Gastroesophageal sphincter (tissue), 4 donors: ENCODE measurements at regions not wholly inside any gene's neighbourhood (a gene's known extent, or its start where the extent isn't known, plus 50 kb on each side); places are given as distances from the start of the nearest gene placed in this dataset.

Experiments used
- ATAC-seq: fragments of 150-250 bp; one replicate; pipeline ENCODE4 v1.9.1; 2016; ENCODE audit warnings: mild to moderate bottlenecking, moderate library complexity
- H3K27ac ChIP-seq, 4 donors: fragments of 200-600 bp; sonication (generic) in 3 of 4; 1 replicate in 3 of 4; 2 replicates in 1 of 4; pipeline ENCODE4 v1.5.1; 2016 to 2019
- H3K27me3 ChIP-seq: fragments of 200-600 bp; sonication (generic); one replicate; pipeline ENCODE4 v1.5.1; 2019
- H3K36me3 ChIP-seq, 2 donors: fragments of 200-600 bp; sonication (generic); one replicate each; pipeline ENCODE4 v1.5.1; 2019; ENCODE audit warnings: control low read depth in 1 of 2
- H3K4me1 ChIP-seq, 3 donors: fragments of 200-600 bp; sonication (generic); 1 replicate in 2 of 3; 2 replicates in 1 of 3; pipeline ENCODE4 v1.5.1; 2016 to 2019; ENCODE audit warnings: control low read depth in 2 of 3
- H3K4me3 ChIP-seq, 2 donors: fragments of 200-600 bp; sonication (generic); one replicate each; pipeline ENCODE4 v1.5.1; 2019; ENCODE audit warnings: mild to moderate bottlenecking in 1 of 2, moderate library complexity in 1 of 2
- H3K9me3 ChIP-seq, 3 donors: fragments of 200-600 bp; sonication (generic); one replicate each; pipeline ENCODE4 v1.5.1; 2017 to 2019; ENCODE audit warnings: control low read depth in 2 of 3
- EP300 ChIP-seq: sonication (generic); formaldehyde crosslinking; IDR thresholded peaks from one replicate; pipeline ENCODE4 v1.6.1; 2017; ENCODE audit warnings: antibody characterized with exemption, mild to moderate bottlenecking
- POLR2A ChIP-seq, 2 donors: fragments of 450-650 bp; IDR thresholded peaks; one replicate each; pipeline ENCODE4 v1.6.1; 2017; ENCODE audit warnings: antibody characterized with exemption in 2 of 2, mild to moderate bottlenecking in 2 of 2, moderate library complexity in 1 of 2
- POLR2AphosphoS5 ChIP-seq: sonication (generic); formaldehyde crosslinking; IDR thresholded peaks from one replicate; pipeline ENCODE4 v1.6.1; 2017; ENCODE audit warnings: antibody characterized with exemption
- WGBS, 2 donors: methylation state at CpG; one replicate each; pipeline ENCODE4 v1.1.5; 2018; ENCODE audit warnings: low coverage in 1 of 2; 5-methylcytosine and 5-hydroxymethylcytosine counted together
- TF ChIP-seq, protein P1 (sequence below), 4 experiments: fragments of 200-600 bp in 2 of 4; fragments of 450-650 bp in 2 of 4; sonication (generic) in 1 of 4; IDR thresholded peaks; one replicate each; pipeline ENCODE4 v1.5.1; 2017 to 2019; ENCODE audit warnings: antibody characterized with exemption in 4 of 4, mild to moderate bottlenecking in 2 of 4, moderate library complexity in 2 of 4

GRCh38 chr20:4488407-4489339 is 197.6 kb upstream of the PRNP start:
- ATAC-seq: no peak
- Histone ChIP-seq H3K4me1 (no peaks in the 10 kb centered on the region), H3K36me3 (no peaks in the 10 kb centered on the region), H3K9me3 (no peaks in the 10 kb centered on the region), H3K4me3 (no peak overlapping the region), H3K27ac (no peak overlapping the region), H3K27me3 (no peaks in the 10 kb centered on the region)
- no peak for TF ChIP-seq POLR2A (IDR thresholded peaks at IDR 0.05)
- no peak for TF ChIP-seq POLR2AphosphoS5
- TF ChIP-seq, protein P1, sequence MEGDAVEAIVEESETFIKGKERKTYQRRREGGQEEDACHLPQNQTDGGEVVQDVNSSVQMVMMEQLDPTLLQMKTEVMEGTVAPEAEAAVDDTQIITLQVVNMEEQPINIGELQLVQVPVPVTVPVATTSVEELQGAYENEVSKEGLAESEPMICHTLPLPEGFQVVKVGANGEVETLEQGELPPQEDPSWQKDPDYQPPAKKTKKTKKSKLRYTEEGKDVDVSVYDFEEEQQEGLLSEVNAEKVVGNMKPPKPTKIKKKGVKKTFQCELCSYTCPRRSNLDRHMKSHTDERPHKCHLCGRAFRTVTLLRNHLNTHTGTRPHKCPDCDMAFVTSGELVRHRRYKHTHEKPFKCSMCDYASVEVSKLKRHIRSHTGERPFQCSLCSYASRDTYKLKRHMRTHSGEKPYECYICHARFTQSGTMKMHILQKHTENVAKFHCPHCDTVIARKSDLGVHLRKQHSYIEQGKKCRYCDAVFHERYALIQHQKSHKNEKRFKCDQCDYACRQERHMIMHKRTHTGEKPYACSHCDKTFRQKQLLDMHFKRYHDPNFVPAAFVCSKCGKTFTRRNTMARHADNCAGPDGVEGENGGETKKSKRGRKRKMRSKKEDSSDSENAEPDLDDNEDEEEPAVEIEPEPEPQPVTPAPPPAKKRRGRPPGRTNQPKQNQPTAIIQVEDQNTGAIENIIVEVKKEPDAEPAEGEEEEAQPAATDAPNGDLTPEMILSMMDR (IDR thresholded peaks at IDR 0.05): no peak
- TF ChIP-seq EP300: no peak
- 72 to 78% methylated on average over 4 to 7 of the region's 9 CpGs for WGBS, 2 donors

- no peaks in the 10 kb centered on the region for H3K27me3 ChIP-seq
- no peak overlapping the region for H3K4me3 ChIP-seq
- H3K9me3 ChIP-seq: no peaks in the 10 kb centered on the region
- TF ChIP-seq, protein P1 (IDR thresholded peaks at IDR 0.05): no peak
- TF ChIP-seq POLR2A (IDR thresholded peaks at IDR 0.05) (no peak), POLR2AphosphoS5 (no peak), EP300 (no peak)
- H3K27ac ChIP-seq: no peak overlapping the region
- no peak for ATAC-seq
- no peaks in the 10 kb centered on the region for H3K4me1 ChIP-seq
- H3K36me3 ChIP-seq: no peaks in the 10 kb centered on the region
- WGBS, 2 donors: 35% methylated on average over 2 to 5 of the region's 5 CpGs
These were observed 201.8 kb upstream of the PRNP start for GRCh38 chr20:4484379-4484997.

DNA sequence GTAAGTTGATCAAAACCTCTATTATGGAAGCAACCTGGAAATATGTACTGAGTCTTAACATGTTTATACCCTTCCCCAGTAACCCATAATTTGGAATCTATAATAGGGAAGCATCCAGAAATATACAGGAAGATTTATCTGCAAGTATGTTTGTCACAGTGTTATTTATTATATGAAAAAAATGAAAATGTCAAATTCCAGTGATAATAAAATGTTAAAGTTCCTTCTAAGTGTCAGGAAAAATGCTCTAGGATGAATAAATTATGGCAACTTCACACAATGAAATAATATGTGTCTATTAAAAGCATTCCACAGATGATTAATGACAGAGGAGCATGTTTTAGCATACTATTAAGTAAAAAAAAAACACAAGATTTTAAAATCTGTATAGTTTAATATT is 202.3 kb upstream of the PRNP start:
- TF ChIP-seq EP300: no peak
- no peak for TF ChIP-seq POLR2AphosphoS5
- no peak for TF ChIP-seq POLR2A (IDR thresholded peaks at IDR 0.05)
- TF ChIP-seq, protein P1 (IDR thresholded peaks at IDR 0.05): no peak
- no peak overlapping the region for H3K27ac ChIP-seq
- H3K27me3 ChIP-seq: no peaks in the 10 kb centered on the region
- H3K4me1 ChIP-seq: no peaks in the 10 kb centered on the region
- no peak overlapping the region for H3K4me3 ChIP-seq
- H3K9me3 ChIP-seq: no peaks in the 10 kb centered on the region
- no peaks in the 10 kb centered on the region for H3K36me3 ChIP-seq
- no peak for ATAC-seq

DNA sequence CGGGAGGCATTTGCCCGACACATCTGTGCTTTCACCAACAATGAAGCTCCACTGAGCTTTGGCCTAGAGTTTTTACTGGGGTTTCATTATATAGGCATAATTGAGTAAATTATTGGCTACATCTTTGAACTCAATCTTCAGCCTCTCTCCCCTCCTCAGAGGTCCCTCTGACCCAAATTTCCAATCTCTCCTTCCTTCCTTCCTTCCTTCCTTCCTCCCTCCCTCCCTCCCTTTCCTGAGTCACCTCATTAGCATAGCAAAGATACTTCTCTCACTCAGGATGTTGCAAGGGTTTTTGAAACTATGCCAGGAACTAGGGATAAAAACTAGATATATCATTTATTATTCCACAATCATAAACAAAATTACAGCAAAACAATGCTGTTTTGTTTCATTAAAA is 202.8 kb upstream of the PRNP start:
- Histone ChIP-seq H3K4me1 (no peaks in the 10 kb centered on the region), H3K4me3 (no peak overlapping the region), H3K36me3 (no peaks in the 10 kb centered on the region), H3K9me3 (no peaks in the 10 kb centered on the region), H3K27ac (no peak overlapping the region), H3K27me3 (no peaks in the 10 kb centered on the region)
- TF ChIP-seq POLR2AphosphoS5: no peak
- TF ChIP-seq, protein P1 (IDR thresholded peaks at IDR 0.05): no peak
- no peak for TF ChIP-seq EP300
- no peak for TF ChIP-seq POLR2A (IDR thresholded peaks at IDR 0.05)
- no peak for ATAC-seq
- WGBS, 2 donors: 62 to 93% methylated on average over 2 of the region's 2 CpGs

- Histone ChIP-seq H3K27me3 (no peaks in the 10 kb centered on the region), H3K36me3 (no peaks in the 10 kb centered on the region), H3K4me1 (no peaks in the 10 kb centered on the region), H3K27ac (no peak overlapping the region), H3K9me3 (no peaks in the 10 kb centered on the region), H3K4me3 (no peak overlapping the region)
- WGBS, 2 donors: 78 to 96% methylated on average over 2 of the region's 3 CpGs
- TF ChIP-seq POLR2AphosphoS5 (no peak), EP300 (no peak), POLR2A (IDR thresholded peaks at IDR 0.05) (no peak)
- TF ChIP-seq, protein P1 (IDR thresholded peaks at IDR 0.05): no peak
- no peak for ATAC-seq
These were observed 206.2 kb upstream of the PRNP start for GRCh38 chr20:4480104-4480503.
